ENCODE measurements at regions not wholly inside any gene's neighbourhood (a gene's known extent, or its start where the extent isn't known, plus 50 kb on each side); places are given as distances from the start of the nearest gene placed in this dataset.

DNA sequence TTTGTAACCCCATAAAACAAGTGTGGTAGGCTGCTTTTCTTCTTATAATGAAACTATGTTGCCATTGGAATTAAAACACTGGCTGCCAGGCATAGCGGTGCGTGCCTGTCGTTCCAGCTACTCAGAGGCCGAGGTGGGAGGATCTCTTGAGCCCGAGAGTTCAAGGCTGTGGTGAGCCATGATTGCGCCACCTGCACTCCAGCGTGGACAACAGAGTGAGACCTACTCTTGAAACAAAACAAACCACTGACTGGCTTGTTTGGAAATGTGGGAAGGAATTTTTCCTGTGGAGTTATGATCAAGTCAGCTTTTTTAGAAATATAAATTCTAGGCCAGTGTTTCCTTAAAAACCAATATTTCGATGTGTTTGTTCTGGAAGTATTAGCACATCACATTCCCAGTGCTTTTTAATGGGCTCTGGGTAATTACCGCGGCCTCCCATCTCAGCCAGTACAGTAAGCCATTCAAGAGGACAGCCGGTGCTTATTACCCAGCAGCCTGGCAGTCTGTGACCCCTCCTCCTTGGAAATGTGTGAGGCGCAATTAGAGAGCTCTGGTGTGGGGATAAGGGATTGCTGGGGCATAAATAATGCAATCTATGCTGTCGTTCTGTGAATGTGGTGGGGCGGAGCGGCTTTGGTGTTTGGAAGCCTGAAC, 58.3 kb upstream of the TRAK1 start (continued):
- TF ChIP-seq TAF1 (conservative IDR thresholded peaks at IDR 0.05): no peak
- TF ChIP-seq, protein P1, sequence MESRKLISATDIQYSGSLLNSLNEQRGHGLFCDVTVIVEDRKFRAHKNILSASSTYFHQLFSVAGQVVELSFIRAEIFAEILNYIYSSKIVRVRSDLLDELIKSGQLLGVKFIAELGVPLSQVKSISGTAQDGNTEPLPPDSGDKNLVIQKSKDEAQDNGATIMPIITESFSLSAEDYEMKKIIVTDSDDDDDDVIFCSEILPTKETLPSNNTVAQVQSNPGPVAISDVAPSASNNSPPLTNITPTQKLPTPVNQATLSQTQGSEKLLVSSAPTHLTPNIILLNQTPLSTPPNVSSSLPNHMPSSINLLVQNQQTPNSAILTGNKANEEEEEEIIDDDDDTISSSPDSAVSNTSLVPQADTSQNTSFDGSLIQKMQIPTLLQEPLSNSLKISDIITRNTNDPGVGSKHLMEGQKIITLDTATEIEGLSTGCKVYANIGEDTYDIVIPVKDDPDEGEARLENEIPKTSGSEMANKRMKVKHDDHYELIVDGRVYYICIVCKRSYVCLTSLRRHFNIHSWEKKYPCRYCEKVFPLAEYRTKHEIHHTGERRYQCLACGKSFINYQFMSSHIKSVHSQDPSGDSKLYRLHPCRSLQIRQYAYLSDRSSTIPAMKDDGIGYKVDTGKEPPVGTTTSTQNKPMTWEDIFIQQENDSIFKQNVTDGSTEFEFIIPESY (IDR thresholded peaks at IDR 0.05): peak; percentile 59
- peak; percentile 83 for TF ChIP-seq SP1 (IDR thresholded peaks at IDR 0.05)
- TF ChIP-seq JUND (IDR thresholded peaks at IDR 0.05): peak; percentile 48 to 89
- TF ChIP-seq GABPA (IDR thresholded peaks at IDR 0.05 in 1 of 2, conservative IDR thresholded peaks at IDR 0.05 in 1 of 2): no peak

- no peaks in the 10 kb centered on the region for H3K36me3 ChIP-seq (ENCODE audit: control insufficient read depth in 4 of 4, insufficient read depth in 3 of 4, low read depth in 1 of 4, low read length in 3 of 4)
- 55% methylated on average over 8 of the region's 8 CpGs for WGBS
- no peak for DNase-seq (ENCODE audit: low spot score)
- peaks cover 17 to 54% (median 49%) of the 10 kb centered on the region in 4 donors for H3K4me1 ChIP-seq (ENCODE audit: control insufficient read depth in 4 of 4, insufficient read depth in 4 of 4, low read length in 3 of 4)
- no peak overlapping the region for H3K4me3 ChIP-seq (ENCODE audit: low read depth in 1 of 3, low read length in 3 of 3)
- H3K27me3 ChIP-seq (ENCODE audit: control insufficient read depth in 4 of 4, insufficient read depth in 4 of 4, low read length in 3 of 4): no peaks in the 10 kb centered on the region
- H3K9me3 ChIP-seq (ENCODE audit: control insufficient read depth in 4 of 4, low read length in 3 of 4): no peaks in the 10 kb centered on the region
- peak overlapping the region; percentile 88 to 95 for H3K27ac ChIP-seq (ENCODE audit: low read depth in 1 of 2, low read length in 2 of 2)
- H3K9ac ChIP-seq (ENCODE audit: low read depth in 1 of 2, low read length in 2 of 2): no peak overlapping the region
- no peak for TF ChIP-seq SP1 (IDR thresholded peaks at IDR 0.05)
- TF ChIP-seq HNF4G (IDR thresholded peaks at IDR 0.05): no peak
- no peak for TF ChIP-seq HNF4A (conservative IDR thresholded peaks at IDR 0.05)
- TF ChIP-seq, protein P2, sequence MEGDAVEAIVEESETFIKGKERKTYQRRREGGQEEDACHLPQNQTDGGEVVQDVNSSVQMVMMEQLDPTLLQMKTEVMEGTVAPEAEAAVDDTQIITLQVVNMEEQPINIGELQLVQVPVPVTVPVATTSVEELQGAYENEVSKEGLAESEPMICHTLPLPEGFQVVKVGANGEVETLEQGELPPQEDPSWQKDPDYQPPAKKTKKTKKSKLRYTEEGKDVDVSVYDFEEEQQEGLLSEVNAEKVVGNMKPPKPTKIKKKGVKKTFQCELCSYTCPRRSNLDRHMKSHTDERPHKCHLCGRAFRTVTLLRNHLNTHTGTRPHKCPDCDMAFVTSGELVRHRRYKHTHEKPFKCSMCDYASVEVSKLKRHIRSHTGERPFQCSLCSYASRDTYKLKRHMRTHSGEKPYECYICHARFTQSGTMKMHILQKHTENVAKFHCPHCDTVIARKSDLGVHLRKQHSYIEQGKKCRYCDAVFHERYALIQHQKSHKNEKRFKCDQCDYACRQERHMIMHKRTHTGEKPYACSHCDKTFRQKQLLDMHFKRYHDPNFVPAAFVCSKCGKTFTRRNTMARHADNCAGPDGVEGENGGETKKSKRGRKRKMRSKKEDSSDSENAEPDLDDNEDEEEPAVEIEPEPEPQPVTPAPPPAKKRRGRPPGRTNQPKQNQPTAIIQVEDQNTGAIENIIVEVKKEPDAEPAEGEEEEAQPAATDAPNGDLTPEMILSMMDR (IDR thresholded peaks at IDR 0.05; ENCODE audit: low read depth, low read length, missing input control): no peak
- TF ChIP-seq RAD21 (IDR thresholded peaks at IDR 0.05): no peak
- TF ChIP-seq MAX (IDR thresholded peaks at IDR 0.05): no peak
- no peak for TF ChIP-seq ATF3 (IDR thresholded peaks at IDR 0.05)
- no peak for TF ChIP-seq TAF1 (conservative IDR thresholded peaks at IDR 0.05)
Observed at GRCh38 chr3:42031808-42032480, 59.2 kb upstream of the TRAK1 start.

DNA sequence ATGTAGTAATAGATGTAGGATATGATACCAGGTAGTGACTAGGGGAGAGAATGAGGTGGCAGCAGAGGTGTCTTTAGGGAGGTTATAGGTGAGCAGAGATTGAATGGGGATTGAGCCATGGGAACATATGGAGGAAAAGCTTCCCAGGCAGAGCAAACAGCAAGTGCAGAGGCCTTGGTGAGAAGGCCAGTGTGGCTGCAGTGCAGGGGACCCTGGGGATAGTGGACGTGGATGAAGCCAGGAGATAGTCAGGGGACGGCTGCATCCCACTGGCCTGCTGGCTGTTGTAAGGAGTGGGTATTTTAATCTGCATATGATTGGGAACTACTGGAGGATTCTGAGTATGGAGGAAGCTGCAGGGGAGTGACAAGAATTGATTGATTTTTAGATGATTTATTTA, 62.7 kb upstream of the TRAK1 start:
- Histone ChIP-seq H3K27me3 (ENCODE audit: control insufficient read depth in 4 of 4, insufficient read depth in 4 of 4, low read length in 3 of 4) (no peaks in the 10 kb centered on the region), H3K27ac (ENCODE audit: low read depth in 1 of 2, low read length in 2 of 2) (no peak overlapping the region), H3K4me3 (ENCODE audit: low read depth in 1 of 3, low read length in 3 of 3) (no peak overlapping the region), H3K4me1 (ENCODE audit: control insufficient read depth in 4 of 4, insufficient read depth in 4 of 4, low read length in 3 of 4) (peaks cover 11 to 46% (median 43%) of the 10 kb centered on the region in 4 donors), H3K9ac (ENCODE audit: low read depth in 1 of 2, low read length in 2 of 2) (no peak overlapping the region), H3K9me3 (ENCODE audit: control insufficient read depth in 4 of 4, low read length in 3 of 4) (no peaks in the 10 kb centered on the region), H3K36me3 (ENCODE audit: control insufficient read depth in 4 of 4, insufficient read depth in 3 of 4, low read depth in 1 of 4, low read length in 3 of 4) (no peaks in the 10 kb centered on the region)
- TF ChIP-seq FOXA2 (IDR thresholded peaks at IDR 0.05): no peak
- no peak for TF ChIP-seq YY1 (IDR thresholded peaks at IDR 0.05)
- WGBS: 97% methylated on average over 2 of the region's 2 CpGs
- DNase-seq (ENCODE audit: low spot score): no peak

All from liver (tissue), 8 donors.